ENCODE measurements at regions not wholly inside any gene's neighbourhood (a gene's known extent, or its start where the extent isn't known, plus 50 kb on each side); places are given as distances from the start of the nearest gene placed in this dataset.

- H3K27ac ChIP-seq (ENCODE audit: extremely low read length, insufficient read depth, low read length), result no peak overlapping the region
- H3K9me3 ChIP-seq (ENCODE audit: low read length), result no peaks in the 10 kb centered on the region
- H4K20me1 ChIP-seq (ENCODE audit: insufficient read depth, low read length), result no peaks in the 10 kb centered on the region
- H3K36me3 ChIP-seq (replicated peaks in 1 of 2; ENCODE audit: control insufficient read depth in 1 of 2, insufficient read depth in 2 of 2, low read length in 2 of 2), result no peaks in the 10 kb centered on the region
- H3K4me3 ChIP-seq (replicated peaks in 1 of 3; ENCODE audit: insufficient read depth in 1 of 3, low read depth in 2 of 3, low read length in 3 of 3), result no peak overlapping the region
- BruUV-seq (replicated peaks), result no TSS peak
- intact Hi-C loops (cut with micrococcal nuclease; ENCODE audit: unreplicated experiment) (no loop called here), in situ Hi-C loops (cut with HindIII; ENCODE audit: extremely low pct_ligation_motif_present, low pct_unique_long_range_greater_than_20kb) (no loop called here)
- ChIA-PET CTCF (ENCODE audit: low intra/inter-chr PET ratio, low total read pairs) (no interaction called here), POLR2A (no interaction called here)
- H3K4me1 ChIP-seq (ENCODE audit: insufficient read depth, low read length), result no peaks in the 10 kb centered on the region
- 0% methylated on average over 3 of the region's 3 CpGs for WGBS (ENCODE audit: low lambda C conversion rate)
- no peaks in the 10 kb centered on the region for H3K27me3 ChIP-seq (ENCODE audit: control insufficient read depth in 1 of 2, insufficient read depth in 2 of 2, low read length in 2 of 2)
- no peak for TF ChIP-seq FOXO1 (CRISPR knock-in tag; IDR thresholded peaks at IDR 0.05)
- TF ChIP-seq NFATC3 (CRISPR knock-in tag; IDR thresholded peaks at IDR 0.05), result no peak
- TF ChIP-seq ZNF160 (CRISPR knock-in tag; IDR thresholded peaks at IDR 0.05), result no peak
- no peak for TF ChIP-seq PHB2 (IDR thresholded peaks at IDR 0.05; ENCODE audit: partially characterized antibody)
- TF ChIP-seq GRHL1 (CRISPR knock-in tag; conservative IDR thresholded peaks at IDR 0.05), result no peak
- TF ChIP-seq CREBL2 (CRISPR knock-in tag; IDR thresholded peaks at IDR 0.05; ENCODE audit: borderline replicate concordance), result no peak
- no peak overlapping the region for H3K9ac ChIP-seq (ENCODE audit: insufficient read depth, low read depth, low read length)
- ATAC-seq (no peak), FAIRE-seq (no peak), DNase-seq (ENCODE audit: low spot score) (no peak)
- H3K4me2 ChIP-seq (ENCODE audit: low read depth, low read length), result no peak overlapping the region
- H3K79me2 ChIP-seq (ENCODE audit: insufficient read depth, low read length), result no peaks in the 10 kb centered on the region
- no peak overlapping the region for H2AFZ ChIP-seq (ENCODE audit: low read length)
Observed at GRCh38 chr3:151537726-151538125, 76.9 kb upstream of the IGSF10 start.

GRCh38 chr3:151526757-151527156 is 65.9 kb upstream of the IGSF10 start:
- in situ Hi-C loops (cut with HindIII; ENCODE audit: extremely low pct_ligation_motif_present, low pct_unique_long_range_greater_than_20kb), result no loop called here
- TF ChIP-seq THYN1 (CRISPR knock-in tag; IDR thresholded peaks at IDR 0.05; ENCODE audit: borderline replicate concordance, low read depth) (no peak), ZNF605 (CRISPR knock-in tag; IDR thresholded peaks at IDR 0.05) (no peak), U2AF2 (IDR thresholded peaks at IDR 0.05; ENCODE audit: low read depth, low read length) (no peak), PCBP1 (IDR thresholded peaks at IDR 0.05; ENCODE audit: borderline replicate concordance, low read depth, low read length) (no peak), POGK (CRISPR knock-in tag; conservative IDR thresholded peaks at IDR 0.05) (no peak), MED13 (CRISPR knock-in tag; IDR thresholded peaks at IDR 0.05) (no peak), ZBTB39 (CRISPR knock-in tag; IDR thresholded peaks at IDR 0.05) (no peak), ZNF713 (CRISPR knock-in tag; IDR thresholded peaks at IDR 0.05) (no peak), MTA3 (CRISPR knock-in tag; IDR thresholded peaks at IDR 0.05) (no peak)

More at GRCh38 chr3:151526757-151527156, 65.9 kb upstream of the IGSF10 start:
- Histone ChIP-seq H3K4me2 (ENCODE audit: low read depth, low read length) (no peak overlapping the region), H3K27me3 (ENCODE audit: control insufficient read depth in 1 of 2, insufficient read depth in 2 of 2, low read length in 2 of 2) (no peaks in the 10 kb centered on the region; a peak in 1 of 5 replicates), H3K4me1 (ENCODE audit: insufficient read depth, low read length) (no peaks in the 10 kb centered on the region), H3K9ac (ENCODE audit: insufficient read depth, low read depth, low read length) (no peak overlapping the region), H4K20me1 (ENCODE audit: insufficient read depth, low read length) (no peaks in the 10 kb centered on the region), H2AFZ (ENCODE audit: low read length) (no peak overlapping the region), H3K9me3 (ENCODE audit: low read length) (no peaks in the 10 kb centered on the region), H3K4me3 (replicated peaks in 1 of 3; ENCODE audit: insufficient read depth in 1 of 3, low read depth in 2 of 3, low read length in 3 of 3) (no peak overlapping the region), H3K36me3 (replicated peaks in 1 of 2; ENCODE audit: control insufficient read depth in 1 of 2, insufficient read depth in 2 of 2, low read length in 2 of 2) (no peaks in the 10 kb centered on the region), H3K79me2 (ENCODE audit: insufficient read depth, low read length) (no peaks in the 10 kb centered on the region), H3K27ac (ENCODE audit: extremely low read length, insufficient read depth, low read length) (no peak overlapping the region)
- ChIA-PET POLR2A (no interaction called here), CTCF (ENCODE audit: low intra/inter-chr PET ratio, low total read pairs) (no interaction called here)
- 6% methylated on average over 2 of the region's 2 CpGs for WGBS (ENCODE audit: low lambda C conversion rate)
- intact Hi-C loops (cut with micrococcal nuclease; ENCODE audit: unreplicated experiment), result no loop called here
- ATAC-seq (no peak), DNase-seq (ENCODE audit: low spot score) (no peak), FAIRE-seq (no peak)
- BruUV-seq (replicated peaks), result no TSS peak

All from HepG2 (cell line).